Stomach (tissue), 8 donors: ENCODE measurements at regions not wholly inside any gene's neighbourhood (a gene's known extent, or its start where the extent isn't known, plus 50 kb on each side); places are given as distances from the start of the nearest gene placed in this dataset.

ENCODE experiments used
- DNase-seq, 2 donors: peaks; one replicate each; pipeline versions ENCODE4 v3.0.0 to v3.0.0-alpha.2; 2013 to 2019
- H3K27ac ChIP-seq, 5 donors: fragments of 200-600 bp in 4 of 5; sonication (generic) in 4 of 5; one replicate each; pipeline ENCODE4 v1.5.1; 2013 to 2019; ENCODE audit warnings: mild to moderate bottlenecking in 1 of 5, moderate library complexity in 1 of 5
- H3K27me3 ChIP-seq, 3 donors: fragments of 200-600 bp; sonication (generic); one replicate each; pipeline ENCODE4 v1.5.1; 2017 to 2019; ENCODE audit warnings: mixed run types in 1 of 3
- H3K36me3 ChIP-seq, 4 donors: fragments of 200-600 bp; sonication (generic); 1 replicate in 3 of 4; 2 replicates in 1 of 4; pipeline ENCODE4 v1.5.1; 2016 to 2019
- H3K4me1 ChIP-seq, 4 donors: fragments of 200-600 bp; sonication (generic); one replicate each; pipeline ENCODE4 v1.5.1; 2016 to 2019
- H3K4me3 ChIP-seq, 4 donors: fragments of 200-600 bp; sonication (generic) in 3 of 4; one replicate each; pipeline ENCODE4 v1.5.1; 2016 to 2019; ENCODE audit warnings: mild to moderate bottlenecking in 1 of 4
- H3K9me3 ChIP-seq, 4 donors: fragments of 200-600 bp; sonication (generic); one replicate each; pipeline ENCODE4 v1.5.1; 2016 to 2019
- EP300 ChIP-seq: sonication (generic); formaldehyde crosslinking; IDR thresholded peaks from one replicate; pipeline ENCODE4 v1.6.1; 2017; ENCODE audit warnings: antibody characterized with exemption
- POLR2A ChIP-seq, 4 donors: fragments of 450-650 bp; IDR thresholded peaks; one replicate each; pipeline ENCODE4 v1.6.1; 2016; ENCODE audit warnings: antibody characterized with exemption in 4 of 4, control low read depth in 2 of 4, mild to moderate bottlenecking in 1 of 4, moderate library complexity in 1 of 4
- POLR2AphosphoS5 ChIP-seq, 3 donors: sonication (generic); formaldehyde crosslinking; IDR thresholded peaks; one replicate each; pipeline ENCODE4 v1.6.1; 2016; ENCODE audit warnings: antibody characterized with exemption in 3 of 3
- WGBS, 5 donors: extraction: QIAGEN DNeasy Blood & Tissue Kit in 3 of 5; methylation state at CpG; one replicate each; pipeline versions ENCODE4 v1.1.5 to v1.1.7; 2013 to 2018; 5-methylcytosine and 5-hydroxymethylcytosine counted together
- intact Hi-C: fragments of 100-400 bp; cut with DNase I; formaldehyde crosslinking; loops from one replicate; pipeline ENCODE4 v1.15.1; 2023; ENCODE audit warnings: low total_unique reads
- TF ChIP-seq, protein P1 (sequence below), 7 experiments: fragments of 450-650 bp in 4 of 7; fragments of 200-600 bp in 3 of 7; sonication (generic) in 3 of 7; IDR thresholded peaks; one replicate each; pipeline ENCODE4 v1.5.1; 2016 to 2019; ENCODE audit warnings: antibody characterized with exemption in 7 of 7, control low read depth in 2 of 7, mild to moderate bottlenecking in 1 of 7
- donor health status: healthy with polysubstance abuse.
- donor health status: Bipolar disorder and iron deficiency.
- donor health status: healthy.

DNA sequence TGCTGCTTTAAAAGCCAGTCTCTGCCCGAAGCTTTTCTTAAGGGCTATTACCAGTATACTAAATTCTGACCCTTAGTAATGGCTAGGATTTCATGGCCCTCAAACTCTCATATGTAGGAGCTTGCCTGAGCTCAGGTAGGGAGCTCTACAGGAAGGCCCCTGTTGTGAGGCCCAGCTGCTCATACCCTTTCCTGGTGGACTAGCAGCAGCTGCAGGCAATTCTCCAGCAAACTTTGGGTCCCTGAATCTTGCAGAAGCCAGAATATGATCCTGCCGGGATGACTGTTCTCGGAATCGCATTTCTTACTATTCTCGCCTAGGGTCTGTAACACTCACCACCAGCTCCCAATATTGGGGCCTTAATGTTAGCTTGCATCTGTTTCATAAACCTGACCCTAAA is 106.4 kb upstream of the SERTAD2 start:
- 86 to 97% (median 96%) methylated on average over 5 of the region's 5 CpGs for WGBS, 5 donors
- H3K4me1 ChIP-seq: peaks cover 0 to 9% (median 0%) of the 10 kb centered on the region in 4 donors
- H3K27ac ChIP-seq: no peak overlapping the region
- TF ChIP-seq POLR2A (IDR thresholded peaks at IDR 0.05): no peak
- TF ChIP-seq EP300: no peak
- TF ChIP-seq POLR2AphosphoS5 (IDR thresholded peaks at IDR 0.05): no peak
- TF ChIP-seq, protein P1, sequence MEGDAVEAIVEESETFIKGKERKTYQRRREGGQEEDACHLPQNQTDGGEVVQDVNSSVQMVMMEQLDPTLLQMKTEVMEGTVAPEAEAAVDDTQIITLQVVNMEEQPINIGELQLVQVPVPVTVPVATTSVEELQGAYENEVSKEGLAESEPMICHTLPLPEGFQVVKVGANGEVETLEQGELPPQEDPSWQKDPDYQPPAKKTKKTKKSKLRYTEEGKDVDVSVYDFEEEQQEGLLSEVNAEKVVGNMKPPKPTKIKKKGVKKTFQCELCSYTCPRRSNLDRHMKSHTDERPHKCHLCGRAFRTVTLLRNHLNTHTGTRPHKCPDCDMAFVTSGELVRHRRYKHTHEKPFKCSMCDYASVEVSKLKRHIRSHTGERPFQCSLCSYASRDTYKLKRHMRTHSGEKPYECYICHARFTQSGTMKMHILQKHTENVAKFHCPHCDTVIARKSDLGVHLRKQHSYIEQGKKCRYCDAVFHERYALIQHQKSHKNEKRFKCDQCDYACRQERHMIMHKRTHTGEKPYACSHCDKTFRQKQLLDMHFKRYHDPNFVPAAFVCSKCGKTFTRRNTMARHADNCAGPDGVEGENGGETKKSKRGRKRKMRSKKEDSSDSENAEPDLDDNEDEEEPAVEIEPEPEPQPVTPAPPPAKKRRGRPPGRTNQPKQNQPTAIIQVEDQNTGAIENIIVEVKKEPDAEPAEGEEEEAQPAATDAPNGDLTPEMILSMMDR (IDR thresholded peaks at IDR 0.05): no peak
- intact Hi-C loops: no loop called here
- H3K27me3 ChIP-seq: no peaks in the 10 kb centered on the region
- DNase-seq: no peak
- no peak overlapping the region for H3K4me3 ChIP-seq
- H3K36me3 ChIP-seq: no peaks in the 10 kb centered on the region
- H3K9me3 ChIP-seq: no peaks in the 10 kb centered on the region

DNA sequence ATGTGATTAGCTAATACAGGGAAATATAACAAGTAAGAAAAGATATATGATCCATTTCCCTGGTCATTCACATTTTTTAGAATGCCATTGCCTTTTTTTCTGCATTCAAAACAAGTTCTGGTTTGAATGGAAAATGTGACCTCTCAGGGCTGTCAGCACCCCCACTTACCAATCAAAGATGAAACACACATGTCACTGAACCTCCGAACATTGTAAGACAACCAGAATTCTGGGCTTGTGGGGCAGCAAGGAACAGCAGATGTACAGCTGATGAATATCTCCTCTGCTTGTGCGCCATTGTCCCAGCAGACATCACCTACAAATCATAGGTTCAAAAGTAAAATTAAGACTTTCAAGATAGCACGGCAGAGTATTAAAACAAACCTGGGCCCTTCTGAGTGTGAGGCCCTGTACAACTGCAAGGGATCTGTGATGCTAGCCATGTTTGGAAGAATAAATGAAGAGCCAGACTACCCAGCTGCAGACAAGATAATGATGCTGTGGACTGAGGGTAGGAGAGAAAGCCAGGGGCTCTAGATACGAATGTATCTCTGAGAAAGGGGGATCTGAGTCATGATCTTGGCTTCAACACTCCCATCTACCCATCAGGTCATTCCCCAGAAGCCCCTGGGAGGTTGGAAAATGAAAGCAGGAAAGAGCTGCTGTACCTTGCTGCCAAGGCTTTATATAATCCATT is 108.7 kb upstream of the SERTAD2 start:
- Histone ChIP-seq H3K36me3 (no peaks in the 10 kb centered on the region), H3K4me1 (peaks cover 0 to 22% (median 7%) of the 10 kb centered on the region in 4 donors), H3K9me3 (no peaks in the 10 kb centered on the region), H3K27me3 (no peaks in the 10 kb centered on the region), H3K4me3 (no peak overlapping the region), H3K27ac (no peak overlapping the region)
- WGBS, 5 donors: 77 to 84% (median 83%) methylated on average over 4 of the region's 4 CpGs
- intact Hi-C loops: no loop called here
- no peak for DNase-seq
- no peak for TF ChIP-seq EP300
- no peak for TF ChIP-seq POLR2A (IDR thresholded peaks at IDR 0.05)
- no peak for TF ChIP-seq POLR2AphosphoS5 (IDR thresholded peaks at IDR 0.05)
- TF ChIP-seq, protein P1 (IDR thresholded peaks at IDR 0.05): no peak

DNA sequence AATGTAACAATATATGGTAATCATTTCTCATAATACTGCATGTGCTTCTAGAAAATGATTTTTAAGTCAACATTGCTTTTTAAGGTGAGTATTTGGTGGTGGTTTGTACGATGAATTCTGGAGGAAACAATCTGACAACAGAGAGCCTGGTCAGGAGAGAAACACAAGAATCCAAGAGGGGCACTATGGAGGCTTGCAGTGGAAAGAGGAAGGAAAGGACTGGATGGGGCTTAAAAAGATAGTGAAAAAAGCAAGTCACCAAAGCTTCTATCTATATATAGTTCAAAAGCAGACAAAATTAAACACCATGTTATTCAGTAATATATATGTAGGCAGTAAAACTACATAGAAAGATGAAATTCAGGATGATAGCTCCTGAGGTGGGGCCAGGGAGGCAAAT is 109.4 kb upstream of the SERTAD2 start:
- 65 to 80% (median 67%) methylated on average over 1 of the region's 1 CpG for WGBS, 5 donors
- no peak for DNase-seq
- Histone ChIP-seq H3K27me3 (no peaks in the 10 kb centered on the region), H3K4me1 (peaks cover 0 to 22% (median 8%) of the 10 kb centered on the region in 4 donors), H3K9me3 (no peaks in the 10 kb centered on the region), H3K36me3 (no peaks in the 10 kb centered on the region), H3K27ac (no peak overlapping the region), H3K4me3 (no peak overlapping the region)
- intact Hi-C loops: no loop called here
- TF ChIP-seq EP300: no peak
- no peak for TF ChIP-seq POLR2AphosphoS5 (IDR thresholded peaks at IDR 0.05)
- TF ChIP-seq POLR2A (IDR thresholded peaks at IDR 0.05): no peak
- TF ChIP-seq, protein P1 (IDR thresholded peaks at IDR 0.05): no peak

DNA sequence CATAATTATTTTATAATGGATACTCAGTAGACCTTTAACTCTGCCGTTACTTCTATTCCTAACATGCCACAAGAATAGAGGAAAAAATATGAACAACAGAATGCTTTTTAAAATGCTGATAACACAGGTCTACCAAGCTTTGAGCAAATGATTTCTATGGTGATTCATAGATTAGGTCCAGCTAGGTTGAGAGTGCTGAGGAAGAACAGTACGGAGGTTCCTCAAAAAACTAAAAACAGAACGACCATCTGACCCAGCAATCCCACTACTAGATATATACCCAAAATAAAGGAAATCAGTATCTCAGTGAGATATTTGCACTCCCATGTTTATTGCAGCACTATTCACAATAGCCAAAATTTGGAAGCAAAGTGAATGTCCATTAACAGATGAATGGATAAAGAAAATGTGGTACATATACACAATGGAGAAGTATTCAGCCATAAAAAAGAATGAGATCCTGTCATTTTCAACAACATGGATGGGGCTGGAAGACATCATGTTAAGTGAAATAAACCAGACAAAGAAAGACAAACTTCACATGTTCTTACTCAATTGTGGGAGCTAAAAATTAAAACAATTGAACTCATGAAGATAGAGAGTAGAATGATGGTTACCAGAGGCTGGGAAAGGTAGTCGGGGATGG is 111.6 kb upstream of the SERTAD2 start:
- Histone ChIP-seq H3K27me3 (no peaks in the 10 kb centered on the region), H3K9me3 (no peaks in the 10 kb centered on the region), H3K4me1 (peaks cover 15 to 42% (median 25%) of the 10 kb centered on the region in 4 donors), H3K4me3 (no peak overlapping the region), H3K36me3 (no peaks in the 10 kb centered on the region), H3K27ac (peak overlapping the region in 1 of 5 donors; percentile 24)
- DNase-seq: no peak
- no peak for TF ChIP-seq EP300
- no peak for TF ChIP-seq POLR2AphosphoS5 (IDR thresholded peaks at IDR 0.05)
- TF ChIP-seq, protein P1 (IDR thresholded peaks at IDR 0.05): no peak
- TF ChIP-seq POLR2A (IDR thresholded peaks at IDR 0.05): no peak
- intact Hi-C loops: no loop called here
- 65 to 71% (median 66%) methylated on average over 4 of the region's 4 CpGs for WGBS, 5 donors
